ENCODE measurements at regions not wholly inside any gene's neighbourhood (a gene's known extent, or its start where the extent isn't known, plus 50 kb on each side); places are given as distances from the start of the nearest gene placed in this dataset.

DNA sequence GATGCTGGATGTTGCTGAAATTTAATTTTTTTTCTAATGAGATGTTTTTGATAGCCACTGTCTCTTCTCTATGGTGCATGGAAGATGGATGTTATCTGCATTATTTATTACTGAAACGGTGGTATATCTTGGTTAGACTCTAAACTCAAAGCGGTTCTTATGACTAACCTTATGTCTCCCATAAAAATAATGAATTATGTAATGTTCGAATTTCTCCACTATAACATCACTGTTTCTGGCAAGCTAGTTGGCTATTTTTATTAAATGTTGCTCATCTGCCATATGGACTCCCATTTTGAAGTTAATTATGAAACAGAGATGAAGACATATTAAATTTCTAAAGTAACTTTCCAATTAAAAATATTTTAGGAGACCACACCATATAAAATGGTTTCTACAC, 808.6 kb upstream of the ADGRL4 start:
- DNase-seq (ENCODE audit: extremely low read depth, low read depth) = no peak
- no peak overlapping the region for H3K4me3 ChIP-seq (replicated peaks; ENCODE audit: low read depth, low read length)
- TF ChIP-seq, protein P1, sequence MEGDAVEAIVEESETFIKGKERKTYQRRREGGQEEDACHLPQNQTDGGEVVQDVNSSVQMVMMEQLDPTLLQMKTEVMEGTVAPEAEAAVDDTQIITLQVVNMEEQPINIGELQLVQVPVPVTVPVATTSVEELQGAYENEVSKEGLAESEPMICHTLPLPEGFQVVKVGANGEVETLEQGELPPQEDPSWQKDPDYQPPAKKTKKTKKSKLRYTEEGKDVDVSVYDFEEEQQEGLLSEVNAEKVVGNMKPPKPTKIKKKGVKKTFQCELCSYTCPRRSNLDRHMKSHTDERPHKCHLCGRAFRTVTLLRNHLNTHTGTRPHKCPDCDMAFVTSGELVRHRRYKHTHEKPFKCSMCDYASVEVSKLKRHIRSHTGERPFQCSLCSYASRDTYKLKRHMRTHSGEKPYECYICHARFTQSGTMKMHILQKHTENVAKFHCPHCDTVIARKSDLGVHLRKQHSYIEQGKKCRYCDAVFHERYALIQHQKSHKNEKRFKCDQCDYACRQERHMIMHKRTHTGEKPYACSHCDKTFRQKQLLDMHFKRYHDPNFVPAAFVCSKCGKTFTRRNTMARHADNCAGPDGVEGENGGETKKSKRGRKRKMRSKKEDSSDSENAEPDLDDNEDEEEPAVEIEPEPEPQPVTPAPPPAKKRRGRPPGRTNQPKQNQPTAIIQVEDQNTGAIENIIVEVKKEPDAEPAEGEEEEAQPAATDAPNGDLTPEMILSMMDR (IDR thresholded peaks at IDR 0.05; ENCODE audit: low read depth, low read length, missing control alignments) = no peak

- no peak overlapping the region for H3K4me3 ChIP-seq (replicated peaks; ENCODE audit: low read depth, low read length)
- TF ChIP-seq, protein P1 (IDR thresholded peaks at IDR 0.05; ENCODE audit: low read depth, low read length, missing control alignments) = no peak
- peak; percentile 45 for DNase-seq (ENCODE audit: extremely low read depth, low read depth)
These were observed 804.6 kb upstream of the ADGRL4 start for GRCh38 chr1:79811173-79811572.

DNA sequence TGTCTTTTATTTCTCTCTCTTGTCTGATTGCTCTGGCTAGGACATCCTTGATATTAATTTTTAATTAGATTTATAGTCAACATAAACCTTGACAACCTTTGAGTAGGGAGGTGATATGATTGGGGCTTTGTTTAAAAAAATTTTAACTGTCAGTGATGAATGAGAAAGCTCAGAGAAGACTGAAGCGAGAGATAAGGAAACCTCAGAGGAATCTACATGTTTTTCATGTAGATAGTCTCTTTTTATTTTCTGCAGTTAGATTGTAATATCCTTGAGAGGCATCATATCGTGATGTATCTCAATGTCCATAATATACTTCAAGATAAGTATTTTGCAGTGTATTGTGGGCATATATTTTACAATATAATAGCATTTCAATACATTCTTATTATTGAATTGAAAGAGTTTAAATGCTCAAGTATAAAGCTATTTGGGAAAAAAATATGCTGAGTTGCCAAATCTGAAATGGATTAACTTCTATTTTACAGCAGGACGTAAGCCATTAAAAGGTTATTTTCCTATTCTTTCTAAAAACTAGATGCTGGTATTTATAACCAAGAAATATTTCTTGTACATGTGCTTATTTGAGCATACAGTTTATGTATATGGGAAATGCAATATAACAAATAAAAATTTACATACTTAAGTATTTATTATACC, 802.4 kb upstream of the ADGRL4 start:
- DNase-seq (ENCODE audit: extremely low read depth, low read depth) = no peak
- TF ChIP-seq, protein P1 (IDR thresholded peaks at IDR 0.05; ENCODE audit: low read depth, low read length, missing control alignments) = no peak

DNA sequence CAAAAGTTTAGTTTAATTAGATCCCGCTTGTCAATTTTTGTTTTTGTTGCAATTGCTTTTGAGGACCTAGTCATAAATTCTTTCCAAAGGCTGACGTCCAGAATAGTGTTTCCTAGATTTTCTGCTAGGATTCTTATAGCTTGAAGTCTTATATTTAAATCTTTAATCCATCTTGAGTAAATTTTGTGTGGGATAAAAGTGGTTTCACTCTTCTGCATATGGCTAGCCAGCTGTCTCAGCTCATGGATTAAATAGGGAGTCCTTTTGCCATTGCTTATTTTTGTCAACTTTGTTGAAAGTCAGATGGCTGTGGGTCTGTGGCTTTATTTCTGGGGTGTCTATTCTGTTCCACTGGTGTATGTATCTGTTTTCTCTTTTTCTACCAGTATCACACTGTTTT, 801.3 kb upstream of the ADGRL4 start:
- DNase-seq (ENCODE audit: extremely low read depth, low read depth) = no peak
- TF ChIP-seq, protein P1 (IDR thresholded peaks at IDR 0.05; ENCODE audit: low read depth, low read length, missing control alignments) = no peak
- no peak overlapping the region for H3K4me3 ChIP-seq (replicated peaks; ENCODE audit: low read depth, low read length)

More for the DNA sequence above, 802.4 kb upstream of the ADGRL4 start:
- H3K4me3 ChIP-seq (replicated peaks; ENCODE audit: low read depth, low read length) = no peak overlapping the region

DNA sequence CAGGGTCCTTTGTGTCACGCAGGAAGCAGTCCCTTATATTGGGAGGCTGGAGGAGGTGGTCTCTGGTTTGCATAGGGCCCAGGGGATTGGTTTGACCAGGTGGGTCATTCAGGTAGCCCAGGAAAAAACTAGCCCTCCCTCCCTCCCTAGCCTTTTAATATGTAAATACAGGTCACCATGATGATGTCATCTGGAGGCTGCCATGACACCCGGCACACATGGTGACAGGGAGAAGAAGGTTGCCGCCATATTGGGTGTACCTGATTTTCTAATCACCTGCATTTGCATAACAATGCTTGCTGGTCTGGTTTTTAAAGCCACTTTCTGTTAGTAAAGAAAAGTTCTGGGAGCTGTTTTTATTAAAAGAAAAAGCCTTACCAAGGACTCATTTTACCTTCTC, 791.0 kb upstream of the ADGRL4 start:
- H3K4me3 ChIP-seq (replicated peaks; ENCODE audit: low read depth, low read length) = no peak overlapping the region
- no peak for DNase-seq (ENCODE audit: extremely low read depth, low read depth)
- TF ChIP-seq, protein P1 (IDR thresholded peaks at IDR 0.05; ENCODE audit: low read depth, low read length, missing control alignments) = no peak

DNA sequence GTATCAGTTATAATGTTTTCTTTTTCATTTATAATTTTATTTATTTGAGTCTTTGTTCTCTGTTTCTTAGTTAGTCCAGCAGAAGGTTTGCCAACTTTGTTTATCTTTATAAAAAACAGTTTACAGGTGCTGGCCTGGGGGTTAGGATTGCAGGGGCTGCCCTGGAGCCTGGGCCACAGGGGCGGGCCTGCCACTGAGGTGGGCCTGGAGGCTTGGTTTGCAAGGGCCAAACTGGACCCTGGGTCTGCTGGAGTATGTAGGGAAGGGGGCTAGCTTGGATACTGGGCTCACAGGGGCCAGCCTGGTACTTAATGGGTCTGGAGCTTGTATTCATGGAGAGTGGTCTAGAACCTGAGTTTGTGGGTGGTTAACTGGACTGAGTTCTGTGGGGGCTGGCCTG, 789.9 kb upstream of the ADGRL4 start:
- TF ChIP-seq, protein P1 (IDR thresholded peaks at IDR 0.05; ENCODE audit: low read depth, low read length, missing control alignments) = no peak
- no peak for DNase-seq (ENCODE audit: extremely low read depth, low read depth)
- H3K4me3 ChIP-seq (replicated peaks; ENCODE audit: low read depth, low read length) = no peak overlapping the region
